Esophagus squamous epithelium (tissue), 5 donors: ENCODE measurements at regions not wholly inside any gene's neighbourhood (a gene's known extent, or its start where the extent isn't known, plus 50 kb on each side); places are given as distances from the start of the nearest gene placed in this dataset.
A peak's percentile ranks its signal among the peaks of the same experiment; 100 is the strongest.
"Not testable (repeated sequence)": the region's sequence is repeated elsewhere in the genome, so short reads cannot be mapped to it uniquely, and the experiment has no call there.

Source experiments
- DNase-seq: peaks from one replicate; lab custom pipeline; 2025; lab: John Stamatoyannopoulos, UW
- H3K27ac ChIP-seq, 4 donors: fragments of 200-600 bp; sonication (generic); one replicate each; pipeline ENCODE4 v1.5.1; 2016 to 2019; ENCODE audit warnings: mild to moderate bottlenecking in 1 of 4
- H3K27me3 ChIP-seq, 4 donors: fragments of 200-600 bp; sonication (generic); 1 replicate in 3 of 4; 2 replicates in 1 of 4; pipeline versions ENCODE4 v1.5.1 to v1.6.0; 2017 to 2021; ENCODE audit warnings: antibody characterized with exemption in 1 of 4
- H3K36me3 ChIP-seq, 3 donors: fragments of 200-600 bp; sonication (generic); one replicate each; pipeline ENCODE4 v1.5.1; 2016 to 2019
- H3K4me1 ChIP-seq, 3 donors: fragments of 200-600 bp; sonication (generic); one replicate each; pipeline ENCODE4 v1.5.1; 2017 to 2019
- H3K4me3 ChIP-seq, 4 donors: fragments of 200-600 bp; sonication (generic); 1 replicate in 3 of 4; 2 replicates in 1 of 4; pipeline ENCODE4 v1.5.1; 2016 to 2019; ENCODE audit warnings: mild to moderate bottlenecking in 2 of 4, moderate library complexity in 1 of 4
- H3K9me3 ChIP-seq, 3 donors: fragments of 200-600 bp; sonication (generic); one replicate each; pipeline ENCODE4 v1.5.1; 2016 to 2019
- WGBS, 2 donors: methylation state at CpG; one replicate each; pipeline ENCODE4 v1.1.5; 2018; 5-methylcytosine and 5-hydroxymethylcytosine counted together
- intact Hi-C: fragments of 100-400 bp; cut with DNase I; formaldehyde crosslinking; loops from one replicate; pipeline ENCODE4 v1.15.0; 2022
- donor health status: DM: yes; HTN: yes; CAD: no.

GRCh38 chr16:88237761-88238415, 144.9 kb upstream of the ZNF469 start:
- Histone ChIP-seq H3K27ac (peak overlapping the region in 2 of 4 donors; percentile 53 to 54), H3K4me1 (peaks cover 6 to 43% (median 23%) of the 10 kb centered on the region in 3 donors)
- H3K27me3 ChIP-seq, H3K4me3 ChIP-seq, H3K9me3 ChIP-seq, intact Hi-C loops, H3K36me3 ChIP-seq, DNase-seq: not testable (repeated sequence)
- 34 to 48% methylated on average over 2 to 4 of the region's 10 CpGs for WGBS, 2 donors

DNA sequence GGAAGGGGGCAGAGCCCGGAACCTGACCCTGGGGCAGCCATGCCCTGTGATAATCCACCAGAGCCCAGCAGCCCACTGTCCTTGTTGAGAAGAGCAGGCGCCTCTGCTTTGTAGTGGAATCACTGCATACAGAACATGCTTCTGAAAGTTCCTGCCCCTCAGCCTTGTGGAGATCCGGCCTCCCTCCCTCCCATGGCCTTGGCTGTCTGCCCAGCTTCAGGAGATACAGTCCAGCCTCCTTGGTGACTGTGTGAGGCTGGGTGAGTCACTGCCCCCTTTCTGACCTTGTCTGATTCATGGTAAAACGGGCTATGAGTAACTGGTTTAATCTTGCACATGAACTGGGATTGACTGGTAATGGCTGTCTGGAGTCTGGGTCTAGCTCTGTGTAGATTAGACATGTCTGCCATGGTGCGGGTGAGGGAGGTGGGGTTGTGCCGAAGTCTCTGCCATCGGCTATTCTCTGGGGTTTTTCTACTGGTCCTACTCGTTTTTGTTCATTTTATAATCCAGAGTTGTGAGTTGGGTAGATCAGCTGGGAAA, 144.0 kb upstream of the ZNF469 start:
- DNase-seq: peak; percentile 40
- H3K27me3 ChIP-seq, H3K9me3 ChIP-seq, intact Hi-C loops, H3K4me3 ChIP-seq, H3K36me3 ChIP-seq: not testable (repeated sequence)
- WGBS, 2 donors: 0 to 17% methylated on average over 1 to 2 of the region's 8 CpGs
- Histone ChIP-seq H3K27ac (peak overlapping the region in 3 of 4 donors; percentile 53 to 54 (median 54)), H3K4me1 (peaks cover 6 to 49% (median 29%) of the 10 kb centered on the region in 3 donors)

GRCh38 chr16:88240118-88240517, 142.6 kb upstream of the ZNF469 start:
- peaks cover 6 to 54% (median 33%) of the 10 kb centered on the region in 3 donors for H3K4me1 ChIP-seq
- WGBS, 2 donors: 63 to 78% methylated on average over 4 to 5 of the region's 8 CpGs
- intact Hi-C loops, H3K27me3 ChIP-seq, H3K9me3 ChIP-seq, H3K27ac ChIP-seq, H3K4me3 ChIP-seq, H3K36me3 ChIP-seq, DNase-seq: not testable (repeated sequence)

GRCh38 chr16:88240776-88241175, 142.0 kb upstream of the ZNF469 start:
- H3K4me3 ChIP-seq, H3K27ac ChIP-seq, DNase-seq, H3K9me3 ChIP-seq, H3K36me3 ChIP-seq, H3K27me3 ChIP-seq, intact Hi-C loops: not testable (repeated sequence)
- peaks cover 6 to 60% (median 37%) of the 10 kb centered on the region in 3 donors for H3K4me1 ChIP-seq
- 75 to 80% methylated on average over 1 to 2 of the region's 11 CpGs for WGBS, 2 donors

DNA sequence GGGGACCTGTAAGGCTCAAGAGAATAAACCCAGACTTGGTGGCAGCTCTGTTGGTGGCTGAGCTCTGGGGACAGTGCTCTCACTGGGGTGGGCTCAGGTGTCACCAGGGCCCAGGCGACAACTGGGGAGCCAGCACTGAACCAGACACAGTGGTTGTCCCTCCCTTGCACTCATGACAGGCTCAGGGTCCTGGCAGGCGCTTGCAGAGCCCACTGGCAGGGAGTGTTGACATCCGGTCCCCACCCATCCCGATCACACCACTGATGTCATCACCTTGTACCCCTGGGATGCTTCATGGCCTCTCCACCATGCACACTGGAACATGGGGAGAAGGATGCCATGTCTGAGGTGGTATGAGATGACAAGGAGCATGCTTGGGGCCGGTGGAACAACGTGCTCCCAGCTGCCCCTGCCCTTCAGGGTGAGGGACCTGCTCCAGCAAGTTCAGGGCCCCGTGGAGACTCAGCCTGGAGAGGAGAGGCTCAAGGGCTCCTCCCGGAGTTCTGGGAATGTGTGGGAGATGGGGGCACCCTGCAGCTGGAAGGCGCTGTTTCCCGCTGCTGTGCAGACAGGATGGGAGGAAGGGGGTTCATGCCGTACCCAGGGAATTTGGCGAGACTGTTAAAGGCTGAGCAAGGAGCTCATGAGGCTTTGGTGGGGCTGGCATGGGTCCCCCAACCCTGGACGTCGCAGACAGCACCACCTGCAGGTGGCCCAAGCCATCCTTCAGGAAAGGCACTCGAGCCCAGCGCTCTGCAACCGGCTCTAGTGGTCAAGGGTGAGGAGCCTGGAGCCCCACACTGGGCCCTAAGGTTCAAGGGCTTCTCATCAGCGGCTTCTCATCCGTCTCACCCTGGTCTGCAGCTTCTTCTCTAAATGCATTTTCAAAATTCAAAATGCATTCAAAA, 141.1 kb upstream of the ZNF469 start:
- H3K27me3 ChIP-seq, H3K9me3 ChIP-seq, H3K4me3 ChIP-seq, H3K36me3 ChIP-seq, intact Hi-C loops, DNase-seq: not testable (repeated sequence)
- WGBS, 2 donors: 66 to 93% methylated on average over 5 to 10 of the region's 19 CpGs
- H3K4me1 ChIP-seq: peaks cover 6 to 57% (median 37%) of the 10 kb centered on the region in 3 donors
- peak overlapping the region in 2 of 4 donors; percentile 9 to 54 for H3K27ac ChIP-seq

DNA sequence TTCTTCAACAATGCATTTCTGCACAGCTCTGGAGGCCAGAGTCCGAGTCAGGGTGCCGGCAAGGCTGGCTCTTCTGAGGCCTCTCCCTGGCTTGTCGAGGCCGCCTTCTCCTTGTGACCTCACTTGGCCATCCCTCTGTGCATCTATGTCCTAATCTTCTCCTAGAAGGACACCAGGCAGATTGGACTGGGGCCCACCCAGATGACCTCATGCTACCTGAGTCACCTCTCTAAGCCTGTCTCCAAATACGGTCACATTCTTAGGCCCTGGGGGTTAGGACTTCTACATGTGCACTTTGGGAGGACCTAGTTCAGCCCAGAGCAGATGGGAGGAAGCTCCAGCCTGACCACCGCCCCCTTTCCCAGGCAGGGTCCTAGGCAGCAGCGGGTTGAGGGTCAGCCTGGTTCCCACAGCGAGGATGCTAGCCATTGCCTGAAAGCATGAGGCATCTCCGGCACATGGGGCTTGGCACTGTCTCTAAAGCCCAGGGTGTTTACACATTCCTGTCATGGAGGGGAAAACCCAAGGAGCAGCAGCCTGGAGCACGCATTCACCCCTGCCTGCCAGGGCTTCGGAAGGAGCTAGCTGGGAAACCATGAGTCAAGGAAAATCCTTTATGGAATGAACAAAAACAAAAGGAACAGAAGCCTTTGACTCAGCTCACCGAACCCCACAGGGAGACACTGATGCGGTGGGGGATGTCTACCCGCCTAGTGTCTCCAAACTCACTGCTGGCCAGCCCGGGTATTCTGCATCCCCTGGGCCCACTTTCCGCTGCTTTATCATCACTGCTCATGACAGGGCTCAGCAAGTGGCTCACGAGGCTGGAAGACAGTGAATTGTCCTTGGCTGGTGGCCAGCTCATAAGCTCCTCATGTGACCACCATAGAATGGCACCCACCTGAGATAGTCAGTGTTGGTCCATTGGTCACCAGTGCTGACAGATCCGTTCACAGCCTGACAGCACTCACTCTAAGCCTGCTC, 140.2 kb upstream of the ZNF469 start:
- H3K4me3 ChIP-seq, H3K36me3 ChIP-seq, H3K9me3 ChIP-seq, intact Hi-C loops, DNase-seq, H3K27me3 ChIP-seq: not testable (repeated sequence)
- WGBS, 2 donors: 26 to 42% methylated on average over 8 to 10 of the region's 18 CpGs
- H3K27ac ChIP-seq: peak overlapping the region; percentile 19 to 83 (median 46)
- peaks cover 6 to 51% (median 36%) of the 10 kb centered on the region in 3 donors for H3K4me1 ChIP-seq

DNA sequence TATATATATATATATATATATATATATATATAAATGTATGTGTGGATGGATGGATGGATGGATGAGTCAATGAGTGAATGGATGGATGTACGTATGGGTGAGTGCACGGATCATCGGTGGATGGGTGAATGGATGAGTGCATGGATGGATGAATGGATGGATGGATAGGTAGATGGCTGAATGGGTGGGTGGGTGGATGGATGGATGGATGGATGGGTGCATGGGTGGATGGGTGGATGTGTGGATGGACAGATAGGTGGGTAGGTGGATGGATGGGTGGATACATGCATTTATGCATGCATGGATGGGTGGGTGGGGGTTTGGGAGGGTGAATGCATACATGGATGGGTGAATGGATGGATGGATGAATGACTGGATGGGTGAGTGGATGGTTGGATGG, 138.8 kb upstream of the ZNF469 start:
- H3K9me3 ChIP-seq, H3K4me3 ChIP-seq, H3K27ac ChIP-seq, DNase-seq, intact Hi-C loops, H3K27me3 ChIP-seq, H3K36me3 ChIP-seq: not testable (repeated sequence)
- H3K4me1 ChIP-seq: peaks cover 0 to 39% (median 25%) of the 10 kb centered on the region in 3 donors
- 92 to 96% methylated on average over 3 of the region's 3 CpGs for WGBS, 2 donors

- H3K9me3 ChIP-seq, H3K4me3 ChIP-seq, DNase-seq, H3K27me3 ChIP-seq, H3K36me3 ChIP-seq, intact Hi-C loops: not testable (repeated sequence)
- WGBS, 2 donors: 5 to 27% methylated on average over 3 to 4 of the region's 19 CpGs
- Histone ChIP-seq H3K4me1 (peaks cover 0 to 39% (median 25%) of the 10 kb centered on the region in 3 donors), H3K27ac (peak overlapping the region in 2 of 4 donors; percentile 51 to 87)
Measured at GRCh38 chr16:88245241-88246081, 137.3 kb upstream of the ZNF469 start.

DNA sequence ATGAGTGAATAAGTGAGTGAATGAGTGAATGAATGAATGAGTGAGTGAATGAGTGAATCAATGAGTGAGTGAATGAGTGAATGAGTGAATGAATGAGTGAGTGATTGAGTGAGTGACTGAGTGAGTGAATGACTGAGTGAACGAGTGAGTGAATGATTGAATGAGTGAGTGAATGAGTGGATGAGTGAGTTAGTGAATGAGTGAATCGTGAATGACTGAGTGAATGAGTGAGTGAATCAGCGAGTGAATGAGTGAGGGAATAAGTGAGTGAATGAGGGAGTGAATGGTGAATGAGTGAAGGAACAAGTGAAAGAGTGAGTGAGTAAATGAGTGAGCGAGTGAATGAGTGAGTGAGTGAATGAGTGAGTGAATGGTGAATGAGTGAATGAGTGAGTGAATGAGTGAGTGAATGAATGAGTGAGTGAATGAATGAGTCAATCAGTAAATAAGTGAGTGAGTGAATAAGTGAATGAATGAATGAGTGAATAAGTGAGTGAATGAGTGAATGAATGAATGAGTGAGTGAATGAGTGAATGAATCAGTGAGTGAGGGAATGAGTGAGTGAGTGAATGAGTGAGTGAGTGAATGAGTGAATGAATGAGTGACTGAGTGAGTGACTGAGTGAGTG, 135.7 kb upstream of the ZNF469 start:
- H3K4me3 ChIP-seq, H3K36me3 ChIP-seq, H3K9me3 ChIP-seq, DNase-seq, intact Hi-C loops, H3K27me3 ChIP-seq, H3K27ac ChIP-seq: not testable (repeated sequence)
- peaks cover 0 to 28% (median 22%) of the 10 kb centered on the region in 3 donors for H3K4me1 ChIP-seq
- WGBS, 2 donors: 89 to 92% methylated on average over 4 of the region's 4 CpGs

- H3K27ac ChIP-seq, H3K4me3 ChIP-seq, intact Hi-C loops, DNase-seq, H3K36me3 ChIP-seq, H3K27me3 ChIP-seq, H3K9me3 ChIP-seq: not testable (repeated sequence)
- peaks cover 0 to 22% (median 17%) of the 10 kb centered on the region in 3 donors for H3K4me1 ChIP-seq
- 59 to 70% methylated on average over 3 to 5 of the region's 5 CpGs for WGBS, 2 donors
Measured at GRCh38 chr16:88247583-88247966, 135.2 kb upstream of the ZNF469 start.

GRCh38 chr16:88248761-88249160, 134.0 kb upstream of the ZNF469 start:
- intact Hi-C loops: not testable (repeated sequence)
- 86 to 87% methylated on average over 9 of the region's 9 CpGs for WGBS, 2 donors

More at GRCh38 chr16:88248761-88249160, 134.0 kb upstream of the ZNF469 start:
- H3K4me1 ChIP-seq: peaks cover 0 to 13% (median 8%) of the 10 kb centered on the region in 3 donors
- DNase-seq, H3K27ac ChIP-seq, H3K36me3 ChIP-seq, H3K4me3 ChIP-seq, H3K9me3 ChIP-seq, H3K27me3 ChIP-seq: not testable (repeated sequence)
